H9 (cell line): ENCODE measurements at regions not wholly inside any gene's neighbourhood (a gene's known extent, or its start where the extent isn't known, plus 50 kb on each side); places are given as distances from the start of the nearest gene placed in this dataset.

Experiments
- DNase-seq: peaks from one replicate; pipeline ENCODE4 v3.0.0-alpha.2; 2017
- H2AFZ ChIP-seq: one replicate; pipeline ENCODE4 v1.6.1; 2013; ENCODE audit warnings: mild to moderate bottlenecking, low read length, control low read depth, moderate library complexity
- H2AK5ac ChIP-seq: 2 replicates; pipeline ENCODE4 v1.6.1; 2013; ENCODE audit warnings: low read length, control low read depth, mixed read lengths; ENCODE audit not compliant: insufficient read length
- H2BK120ac ChIP-seq: one replicate; pipeline ENCODE4 v1.6.1; 2013; ENCODE audit warnings: low read depth, mild to moderate bottlenecking, low read length, control low read depth, inconsistent platforms; ENCODE audit not compliant: poor library complexity, severe bottlenecking
- H2BK12ac ChIP-seq: 2 replicates; pipeline ENCODE4 v1.6.1; 2013; ENCODE audit warnings: low read length, control low read depth, mixed read lengths, low read depth; ENCODE audit not compliant: insufficient read length
- H2BK15ac ChIP-seq: 2 replicates; pipeline ENCODE4 v1.6.1; 2013; ENCODE audit warnings: low read depth, low read length, control low read depth
- H2BK20ac ChIP-seq: one replicate; pipeline ENCODE4 v1.6.1; 2013; ENCODE audit warnings: low read depth, mild to moderate bottlenecking, low read length, control low read depth, inconsistent platforms; ENCODE audit not compliant: poor library complexity, severe bottlenecking
- H2BK5ac ChIP-seq: 2 replicates; pipeline ENCODE4 v1.6.1; 2013; ENCODE audit warnings: low read length, control low read depth, mixed read lengths; ENCODE audit not compliant: insufficient read length
- H3K14ac ChIP-seq: 2 replicates; pipeline ENCODE4 v1.6.1; 2013; ENCODE audit warnings: low read length, control low read depth; ENCODE audit not compliant: insufficient read depth
- H3K18ac ChIP-seq: 2 replicates; pipeline ENCODE4 v1.6.1; 2013; ENCODE audit warnings: low read depth, mild to moderate bottlenecking, mixed read lengths, low read length, control low read depth; ENCODE audit not compliant: insufficient read length
- H3K23ac ChIP-seq: 2 replicates; pipeline ENCODE4 v1.6.1; 2013; ENCODE audit warnings: low read length, control low read depth, mixed read lengths, low read depth; ENCODE audit not compliant: insufficient read length
- H3K23me2 ChIP-seq: 2 replicates; pipeline ENCODE4 v1.6.1; 2013; ENCODE audit warnings: low read depth, mild to moderate bottlenecking, mixed read lengths, low read length, control low read depth; ENCODE audit not compliant: insufficient read length, poor library complexity, severe bottlenecking
- H3K27ac ChIP-seq: 2 replicates; pipeline ENCODE4 v1.5.1; 2013; ENCODE audit warnings: low read length, control low read depth, mixed read lengths, low read depth; ENCODE audit not compliant: insufficient read length
- H3K27me3 ChIP-seq: 2 replicates; pipeline ENCODE4 v1.6.1; 2013; ENCODE audit warnings: low read length, control low read depth, inconsistent platforms; ENCODE audit not compliant: insufficient read depth
- H3K4ac ChIP-seq: 2 replicates; pipeline ENCODE4 v1.6.1; 2013; ENCODE audit warnings: low read depth, mild to moderate bottlenecking, control low read depth, inconsistent platforms, low read length, moderate library complexity
- H3K4me1 ChIP-seq: 2 replicates; pipeline ENCODE4 v1.6.1; 2013; ENCODE audit warnings: low read length, control low read depth, inconsistent platforms; ENCODE audit not compliant: insufficient read depth
- H3K4me2 ChIP-seq: 2 replicates; pipeline ENCODE4 v1.6.1; 2013; ENCODE audit warnings: low read length, control low read depth, mixed read lengths; ENCODE audit not compliant: insufficient read length, insufficient read depth
- H3K56ac ChIP-seq: 2 replicates; pipeline ENCODE4 v1.6.1; 2013; ENCODE audit warnings: low read depth, mild to moderate bottlenecking, mixed read lengths, low read length, control low read depth; ENCODE audit not compliant: insufficient read length
- H3K79me1 ChIP-seq: 2 replicates; pipeline ENCODE4 v1.6.1; 2013; ENCODE audit warnings: low read depth, mild to moderate bottlenecking, moderate library complexity, low read length, control low read depth, inconsistent platforms; ENCODE audit not compliant: insufficient read depth, poor library complexity, severe bottlenecking
- H3K79me2 ChIP-seq: 2 replicates; pipeline ENCODE4 v1.6.1; 2013; ENCODE audit warnings: low read length, control low read depth, inconsistent platforms; ENCODE audit not compliant: insufficient read depth
- H3K9ac ChIP-seq: 2 replicates; pipeline ENCODE4 v1.6.1; 2013; ENCODE audit warnings: low read length, control low read depth, mixed read lengths; ENCODE audit not compliant: insufficient read length; ENCODE audit errors: extremely low read depth
- H3K9me3 ChIP-seq: one replicate; pipeline ENCODE4 v1.6.1; 2013; ENCODE audit warnings: low read depth, low read length, inconsistent platforms; ENCODE audit not compliant: control insufficient read depth
- H3T11ph ChIP-seq: one replicate; pipeline ENCODE4 v1.6.1; 2013; ENCODE audit warnings: mild to moderate bottlenecking, low read length, control low read depth, inconsistent platforms
- H4K20me1 ChIP-seq: one replicate; pipeline ENCODE4 v1.6.1; 2013; ENCODE audit not compliant: control insufficient read depth, insufficient read length, insufficient read depth
- H4K5ac ChIP-seq: 2 replicates; pipeline ENCODE4 v1.6.1; 2013; ENCODE audit warnings: low read depth, mild to moderate bottlenecking, mixed read lengths, low read length, control low read depth; ENCODE audit not compliant: insufficient read length
- H4K8ac ChIP-seq: replicated peaks from 2 replicates; pipeline ENCODE4 v1.6.1; 2013; ENCODE audit warnings: low read length, control low read depth, mixed read lengths, low read depth; ENCODE audit not compliant: insufficient read length
- H4K91ac ChIP-seq: 2 replicates; pipeline ENCODE4 v1.6.1; 2013; ENCODE audit warnings: low read depth, mild to moderate bottlenecking, moderate library complexity, mixed read lengths, low read length, control low read depth; ENCODE audit not compliant: insufficient read length
- H3K27ac Mint-ChIP-seq, 3 experiments: 2 replicates in 2 of 3; 3 replicates in 1 of 3; pipeline ENCODE4 v1.8.0; 2020 to 2021; ENCODE audit warnings: mixed read lengths in 3 of 3, mild to moderate bottlenecking in 1 of 3, moderate library complexity in 1 of 3
- H3K27me3 Mint-ChIP-seq: 2 replicates; pipeline ENCODE4 v1.8.0; 2021; ENCODE audit warnings: low read depth, mild to moderate bottlenecking, moderate library complexity, mixed read lengths
- H3K36me3 Mint-ChIP-seq, 3 experiments: 2 replicates in 2 of 3; 3 replicates in 1 of 3; pipeline ENCODE4 v1.8.0; 2020 to 2021; ENCODE audit warnings: low read depth in 3 of 3, mixed read lengths in 3 of 3; ENCODE audit not compliant: insufficient read depth in 1 of 3
- H3K4me1 Mint-ChIP-seq, 2 experiments: 2 replicates each; pipeline ENCODE4 v1.8.0; 2020; ENCODE audit warnings: mixed read lengths in 2 of 2
- H3K4me3 Mint-ChIP-seq, 2 experiments: 2 replicates in 1 of 2; 3 replicates in 1 of 2; pipeline ENCODE4 v1.8.0; 2020 to 2021; ENCODE audit warnings: mild to moderate bottlenecking in 2 of 2, mixed read lengths in 2 of 2, moderate library complexity in 1 of 2
- H3K9me3 Mint-ChIP-seq, 2 experiments: 2 replicates in 1 of 2; 3 replicates in 1 of 2; pipeline ENCODE4 v1.8.0; 2020; ENCODE audit warnings: mild to moderate bottlenecking in 2 of 2, mixed read lengths in 2 of 2, moderate library complexity in 1 of 2
- WGBS: extraction: QIAGEN DNeasy Blood & Tissue Kit; methylation state at CpG from one replicate; pipeline ENCODE4 v1.1.7; 2013; ENCODE audit warnings: missing lambda C conversion rate, low lambda C conversion rate, mixed read lengths; ENCODE audit not compliant: insufficient read length; ENCODE audit errors: extremely low coverage; 5-methylcytosine and 5-hydroxymethylcytosine counted together
- TF ChIP-seq, protein P1 (sequence below): fragments of 200-600 bp; sonication (generic); conservative IDR thresholded peaks from 3 replicates; pipeline ENCODE4 v1.8.0; 2021; ENCODE audit warnings: antibody characterized with exemption, mild to moderate bottlenecking

DNA sequence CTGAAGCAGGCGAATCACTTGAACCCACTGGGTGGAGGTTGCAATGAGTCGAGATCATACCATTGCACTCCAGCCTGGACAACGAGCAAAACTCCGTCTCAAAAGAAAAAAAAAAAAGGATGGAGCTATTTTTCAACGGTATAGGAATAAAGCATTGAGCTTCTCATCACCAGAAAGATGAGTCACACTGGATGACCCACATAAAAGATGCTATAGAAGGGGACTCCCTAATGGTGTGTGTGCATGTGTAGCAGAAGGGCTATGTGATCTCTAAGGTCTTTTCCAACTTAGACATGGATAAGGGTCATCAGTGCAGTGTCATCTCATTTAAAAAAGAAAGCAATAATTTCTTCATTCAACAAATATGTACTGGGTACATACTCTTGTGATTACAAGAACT, 476.0 kb downstream of the MFSD1 start:
- no peak for DNase-seq
- Histone ChIP-seq H3K4me1 (no peaks in the 10 kb centered on the region), H2BK15ac (no peak overlapping the region), H3K14ac (no peak overlapping the region), H3K9ac (no peak overlapping the region), H2AK5ac (no peak overlapping the region), H4K8ac (no peak overlapping the region), H4K5ac (no peak overlapping the region), H2AFZ (no peak overlapping the region), H3K56ac (no peak overlapping the region), H2BK12ac (no peak overlapping the region), H3K23ac (no peak overlapping the region), H3K27ac (no peak overlapping the region), H3K9me3 (no peaks in the 10 kb centered on the region), H3K18ac (no peak overlapping the region), H3K27me3 (no peaks in the 10 kb centered on the region), H3T11ph (no peak overlapping the region), H3K23me2 (no peaks in the 10 kb centered on the region), H3K4me2 (no peak overlapping the region), H3K4ac (no peak overlapping the region), H2BK120ac (no peak overlapping the region), H2BK20ac (no peak overlapping the region), H4K20me1 (no peaks in the 10 kb centered on the region), H4K91ac (no peak overlapping the region), H2BK5ac (no peak overlapping the region), H3K79me2 (no peaks in the 10 kb centered on the region), H3K79me1 (no peaks in the 10 kb centered on the region)
- no peaks in the 10 kb centered on the region for H3K4me1 Mint-ChIP-seq
- H3K36me3 Mint-ChIP-seq = no peaks in the 10 kb centered on the region
- TF ChIP-seq, protein P1, sequence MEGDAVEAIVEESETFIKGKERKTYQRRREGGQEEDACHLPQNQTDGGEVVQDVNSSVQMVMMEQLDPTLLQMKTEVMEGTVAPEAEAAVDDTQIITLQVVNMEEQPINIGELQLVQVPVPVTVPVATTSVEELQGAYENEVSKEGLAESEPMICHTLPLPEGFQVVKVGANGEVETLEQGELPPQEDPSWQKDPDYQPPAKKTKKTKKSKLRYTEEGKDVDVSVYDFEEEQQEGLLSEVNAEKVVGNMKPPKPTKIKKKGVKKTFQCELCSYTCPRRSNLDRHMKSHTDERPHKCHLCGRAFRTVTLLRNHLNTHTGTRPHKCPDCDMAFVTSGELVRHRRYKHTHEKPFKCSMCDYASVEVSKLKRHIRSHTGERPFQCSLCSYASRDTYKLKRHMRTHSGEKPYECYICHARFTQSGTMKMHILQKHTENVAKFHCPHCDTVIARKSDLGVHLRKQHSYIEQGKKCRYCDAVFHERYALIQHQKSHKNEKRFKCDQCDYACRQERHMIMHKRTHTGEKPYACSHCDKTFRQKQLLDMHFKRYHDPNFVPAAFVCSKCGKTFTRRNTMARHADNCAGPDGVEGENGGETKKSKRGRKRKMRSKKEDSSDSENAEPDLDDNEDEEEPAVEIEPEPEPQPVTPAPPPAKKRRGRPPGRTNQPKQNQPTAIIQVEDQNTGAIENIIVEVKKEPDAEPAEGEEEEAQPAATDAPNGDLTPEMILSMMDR = no peak
- no CpG with 5 or more reads among the region's 5 CpGs for WGBS
- H3K9me3 Mint-ChIP-seq = no peaks in the 10 kb centered on the region
- H3K27me3 Mint-ChIP-seq = peaks cover 9% of the 10 kb centered on the region
- no peak overlapping the region for H3K4me3 Mint-ChIP-seq
- no peak overlapping the region for H3K27ac Mint-ChIP-seq
